Stimulated activated CD4-positive, alpha-beta T cell treated with anti-CD3 and anti-CD28 coated beads, Interleukin-2, amount 100 ng/mL, for 24 hours (primary cell): ENCODE measurements at regions not wholly inside any gene's neighbourhood (a gene's known extent, or its start where the extent isn't known, plus 50 kb on each side); places are given as distances from the start of the nearest gene placed in this dataset.
"Not testable (repeated sequence)": the region's sequence is repeated elsewhere in the genome, so short reads cannot be mapped to it uniquely, and the experiment has no call there.

Experiments
- DNase-seq, 2 donors: peaks; one replicate each; pipeline ENCODE4 v3.0.0-alpha.2; 2020

- DNase-seq = no peak
Measured at GRCh38 chr2:12881952-12882351, 165.2 kb downstream of the TRIB2 start.

GRCh38 chr2:12882393-12882792 lies 165.7 kb downstream of the TRIB2 start:
- DNase-seq = no peak

- no peak for DNase-seq
Measured at GRCh38 chr2:12883906-12884305, 167.2 kb downstream of the TRIB2 start.

GRCh38 chr2:12884713-12885282 lies 168.1 kb downstream of the TRIB2 start:
- no peak for DNase-seq

DNA sequence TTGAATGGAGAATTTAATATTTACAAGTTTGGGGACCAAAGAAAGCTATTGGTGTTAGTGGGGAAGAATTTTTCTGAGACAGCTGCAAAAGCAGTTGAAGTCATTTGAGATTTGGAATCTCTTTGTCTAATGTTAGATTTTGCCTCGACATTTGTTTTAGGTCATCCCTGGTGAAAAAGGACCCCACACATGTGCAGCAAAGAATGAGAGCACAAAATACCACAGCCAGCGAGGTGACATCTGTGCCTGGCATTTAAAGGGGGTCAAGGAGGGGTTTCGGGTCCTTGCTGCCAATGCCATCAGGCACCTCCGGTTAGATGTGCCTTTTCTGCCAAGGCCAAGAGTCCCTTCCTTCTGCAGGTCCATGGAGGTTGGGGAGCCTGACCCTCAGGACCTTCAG lies 173.3 kb downstream of the TRIB2 start:
- no peak for DNase-seq

- DNase-seq = no peak
Measured at GRCh38 chr2:12890481-12890991, 173.8 kb downstream of the TRIB2 start.

DNA sequence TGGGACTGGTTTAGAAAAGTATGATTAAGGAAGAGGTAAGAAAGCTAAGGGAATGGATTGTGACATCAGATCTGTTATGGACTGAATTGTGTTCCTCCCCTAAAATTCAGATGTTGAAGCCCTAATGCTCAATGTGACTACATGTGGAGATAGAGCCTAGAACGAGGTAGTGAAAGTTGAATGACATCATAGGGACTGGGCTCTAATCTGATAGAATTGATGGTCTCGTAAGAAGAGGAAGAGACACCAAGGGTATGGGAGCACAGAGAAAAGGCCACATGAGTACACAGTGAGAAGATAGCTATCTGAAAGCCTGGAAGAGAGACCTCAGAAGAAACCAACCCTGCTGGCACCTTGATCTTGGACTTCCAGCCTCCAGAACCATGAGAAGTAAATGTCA lies 178.3 kb downstream of the TRIB2 start:
- no peak for DNase-seq

GRCh38 chr2:12896318-12896982 lies 179.7 kb downstream of the TRIB2 start:
- no peak for DNase-seq

DNA sequence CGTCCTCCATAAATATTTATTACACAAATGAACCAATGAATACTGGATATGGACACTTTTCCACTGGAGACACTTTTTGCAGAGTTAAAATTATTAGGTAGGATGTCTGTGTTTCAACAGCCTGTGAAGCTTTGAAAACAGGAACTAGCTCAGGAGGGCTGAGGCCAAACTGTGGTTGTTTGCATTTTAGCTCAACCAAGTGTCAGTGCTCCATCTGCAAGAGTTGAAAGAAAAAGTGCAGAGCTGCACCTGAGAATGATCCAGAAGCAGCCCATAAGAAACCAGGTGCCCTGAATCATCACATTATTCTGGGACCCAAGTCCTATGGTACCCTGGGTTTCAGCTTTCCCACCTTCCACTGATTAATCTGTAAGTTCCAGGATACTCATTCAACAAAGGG lies 180.4 kb downstream of the TRIB2 start:
- no peak for DNase-seq

GRCh38 chr2:12903272-12903671 lies 186.5 kb downstream of the TRIB2 start:
- no peak for DNase-seq

GRCh38 chr2:12910431-12910830 lies 193.7 kb downstream of the TRIB2 start:
- DNase-seq = no peak

GRCh38 chr2:12915787-12916186 lies 199.1 kb downstream of the TRIB2 start:
- DNase-seq = no peak

DNA sequence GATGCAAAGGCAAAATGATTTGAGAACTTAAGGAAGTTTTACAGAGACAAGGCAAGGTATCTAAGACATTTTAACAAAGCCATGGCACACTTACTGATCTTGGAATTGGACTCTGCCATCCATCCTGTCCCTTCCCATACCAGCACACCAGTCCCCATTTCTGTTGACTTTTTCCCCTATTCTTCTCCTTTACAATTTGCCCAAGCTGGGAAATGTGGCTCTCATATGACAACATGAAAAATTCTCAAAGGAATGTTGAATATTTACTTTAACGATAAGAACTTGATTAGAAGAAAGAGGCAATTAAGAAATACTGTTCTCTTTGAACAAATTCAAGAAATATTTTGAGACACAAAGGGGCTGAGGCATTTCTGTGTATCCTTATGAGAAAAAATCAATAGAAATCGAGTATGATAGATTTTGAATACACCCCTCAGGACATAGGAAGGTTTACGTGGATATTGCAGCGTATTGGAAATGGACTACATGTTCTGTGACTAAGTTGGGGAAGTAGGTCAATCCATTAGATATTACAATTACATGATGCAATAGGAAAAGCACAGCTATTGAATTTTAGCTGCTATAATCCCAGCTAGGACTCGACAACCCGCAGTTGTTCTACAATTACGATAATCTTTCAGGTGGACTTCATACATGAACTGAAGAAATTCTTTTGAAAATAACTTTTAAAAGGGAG lies 201.6 kb downstream of the TRIB2 start:
- no peak for DNase-seq

GRCh38 chr2:12918835-12919445 lies 202.2 kb downstream of the TRIB2 start:
- DNase-seq = no peak

- DNase-seq = no peak
Measured at GRCh38 chr2:12921321-12921720, 204.6 kb downstream of the TRIB2 start.

DNA sequence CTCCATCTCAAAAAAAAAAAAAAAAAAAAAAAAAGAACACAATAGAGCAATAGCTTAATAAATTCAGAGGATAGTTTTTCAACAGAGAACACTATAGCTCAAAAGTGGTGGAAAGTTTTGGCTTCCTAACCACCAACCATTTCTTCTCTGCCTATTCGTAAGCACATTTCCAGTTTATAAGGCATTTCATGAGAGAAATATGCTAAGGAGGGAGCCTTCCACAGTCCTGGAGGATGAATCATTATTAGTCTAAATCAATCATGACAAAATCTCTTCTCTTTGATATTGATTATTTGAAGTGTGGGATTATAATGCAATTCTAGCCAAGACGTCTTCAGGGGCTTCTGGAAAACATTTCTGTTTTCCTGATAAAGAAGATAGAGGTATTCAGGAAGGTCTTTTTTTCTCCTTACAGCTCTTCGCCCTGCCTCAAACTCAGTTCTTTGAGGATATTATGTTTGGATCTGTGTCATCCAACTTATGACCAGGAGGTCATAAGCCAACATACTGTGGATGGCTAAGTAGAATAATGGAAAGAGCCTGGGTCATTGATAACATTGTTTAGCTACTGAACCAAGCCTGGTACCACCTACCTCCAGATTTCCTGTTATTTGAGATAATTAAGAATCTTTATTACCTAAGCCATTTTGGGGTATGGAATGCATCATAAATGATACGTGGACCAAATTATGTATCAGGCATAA lies 207.3 kb downstream of the TRIB2 start:
- DNase-seq = no peak

DNA sequence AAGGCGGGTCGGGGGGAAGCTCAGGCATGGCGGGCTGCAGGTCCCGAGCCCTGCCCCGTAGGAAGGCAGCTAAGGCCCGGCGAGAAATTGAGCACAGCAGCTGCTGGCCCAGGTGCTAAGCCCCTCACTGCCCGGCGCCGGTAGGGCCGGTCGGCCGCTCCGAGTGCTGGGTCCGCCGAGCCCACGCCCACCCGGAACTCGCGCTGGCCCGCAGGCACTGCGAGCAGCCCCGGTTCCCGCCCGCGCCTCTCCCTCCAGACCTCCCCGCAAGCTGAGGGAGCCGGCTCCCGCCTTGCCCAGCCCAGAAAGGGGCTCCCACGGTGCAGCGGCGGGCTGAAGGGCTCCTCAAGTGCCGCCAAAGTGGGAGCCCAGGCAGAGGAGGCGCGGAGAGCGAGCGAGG lies 209.9 kb downstream of the TRIB2 start:
- DNase-seq = not testable (repeated sequence)

DNA sequence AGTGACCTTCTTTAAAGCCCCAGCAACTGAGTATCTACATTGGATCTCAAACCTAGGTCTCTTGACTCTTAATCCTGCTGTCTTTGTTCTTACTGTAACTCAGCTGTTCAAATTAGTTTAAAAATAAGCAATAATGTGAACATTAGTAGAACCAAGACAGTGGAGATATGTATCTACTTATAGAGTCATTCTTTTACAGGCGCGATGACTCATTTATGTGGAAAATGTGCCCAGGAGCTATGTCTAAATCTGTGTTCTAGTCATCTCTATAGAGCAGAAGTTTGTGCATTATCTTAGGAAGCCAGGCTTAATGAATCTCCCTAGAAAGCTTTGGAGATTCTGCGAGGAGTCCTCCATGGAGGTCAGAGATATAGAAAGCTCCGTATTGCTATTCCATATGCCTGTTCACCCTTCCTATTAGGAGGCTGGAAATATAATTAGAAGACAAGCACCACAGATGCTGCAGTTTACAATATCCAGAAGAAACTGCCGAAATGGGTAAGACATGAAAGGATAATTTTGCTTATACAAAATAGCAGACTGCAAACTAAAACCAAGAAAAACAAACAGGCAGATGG lies 211.6 kb downstream of the TRIB2 start:
- DNase-seq = no peak

GRCh38 chr2:12928775-12929401 lies 212.2 kb downstream of the TRIB2 start:
- no peak for DNase-seq

- no peak for DNase-seq
Measured at GRCh38 chr2:12929758-12930157, 213.0 kb downstream of the TRIB2 start.

GRCh38 chr2:12930391-12930790 lies 213.7 kb downstream of the TRIB2 start:
- DNase-seq = no peak

DNA sequence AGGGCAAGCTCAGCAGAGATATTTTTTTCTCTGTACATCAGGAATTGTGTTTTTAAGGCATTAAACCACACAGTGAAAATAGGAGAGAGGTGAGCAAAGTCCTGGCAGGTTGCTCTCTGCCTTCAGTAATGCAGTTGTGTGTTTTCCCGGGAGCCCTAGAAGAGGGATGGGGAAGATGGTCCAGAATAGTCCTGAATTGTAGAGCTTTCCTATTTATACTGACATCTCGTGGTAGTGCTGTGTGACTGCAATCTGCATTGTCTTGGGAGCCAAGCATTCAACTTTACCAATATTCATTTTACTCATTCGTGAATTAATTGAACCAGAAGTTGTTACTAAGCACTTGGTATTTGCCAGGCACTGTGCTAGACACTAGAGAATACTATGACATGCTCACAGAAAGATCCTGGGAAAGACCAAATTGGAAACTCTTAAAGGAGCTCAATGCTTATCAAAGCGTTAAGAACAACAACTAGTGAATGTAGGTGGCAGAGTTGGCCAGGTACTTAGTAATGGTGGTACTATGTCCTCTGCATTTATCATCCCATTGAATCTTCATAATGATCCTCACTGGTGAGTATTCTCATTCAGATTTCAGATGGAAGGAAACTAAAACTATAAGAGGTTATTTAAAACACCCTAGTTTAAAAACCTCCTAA lies 214.6 kb downstream of the TRIB2 start:
- no peak for DNase-seq
